Suprapubic skin (tissue), 4 donors: ENCODE measurements at regions not wholly inside any gene's neighbourhood (a gene's known extent, or its start where the extent isn't known, plus 50 kb on each side); places are given as distances from the start of the nearest gene placed in this dataset.

Experiments used
- CTCF ChIP-seq, 2 donors: fragments of 200-600 bp in 1 of 2; fragments of 450-650 bp in 1 of 2; sonication (generic) in 1 of 2; IDR thresholded peaks; one replicate each; pipeline ENCODE4 v1.5.1; 2016 to 2019; ENCODE audit warnings: antibody characterized with exemption in 2 of 2, mild to moderate bottlenecking in 1 of 2, moderate library complexity in 1 of 2
- POLR2A ChIP-seq, 2 donors: fragments of 450-650 bp; IDR thresholded peaks; one replicate each; pipeline ENCODE4 v1.6.1; 2017; ENCODE audit warnings: antibody characterized with exemption in 2 of 2, mild to moderate bottlenecking in 2 of 2, moderate library complexity in 2 of 2
- POLR2AphosphoS5 ChIP-seq, 3 donors: sonication (generic); formaldehyde crosslinking; IDR thresholded peaks; one replicate each; pipeline ENCODE4 v1.6.1; 2017; ENCODE audit warnings: antibody characterized with exemption in 3 of 3

GRCh38 chr13:99829593-99830239 lies 141.9 kb downstream of the ZIC5 start:
- TF ChIP-seq POLR2A (IDR thresholded peaks at IDR 0.05), result no peak
- no peak for TF ChIP-seq POLR2AphosphoS5 (IDR thresholded peaks at IDR 0.05)
- no peak for TF ChIP-seq CTCF (IDR thresholded peaks at IDR 0.05)
